ENCODE measurements at regions not wholly inside any gene's neighbourhood (a gene's known extent, or its start where the extent isn't known, plus 50 kb on each side); places are given as distances from the start of the nearest gene placed in this dataset.

GRCh38 chr9:109590966-109591365 lies 92.9 kb upstream of the PTPN3 start:
- Histone ChIP-seq H3K36me3 (ENCODE audit: control insufficient read depth, insufficient read depth, low read length) (no peaks in the 10 kb centered on the region), H3K4me1 (replicated peaks in 1 of 2; ENCODE audit: control insufficient read depth in 2 of 2, insufficient read depth in 2 of 2, low read length in 2 of 2) (no peaks in the 10 kb centered on the region), H3K27me3 (ENCODE audit: control insufficient read depth in 2 of 2, insufficient read depth in 2 of 2, low read length in 2 of 2) (no peaks in the 10 kb centered on the region), H3K9me1 (ENCODE audit: control insufficient read depth, insufficient read depth, low read length) (no peaks in the 10 kb centered on the region), H3K4me3 (no peak overlapping the region), H2AFZ (ENCODE audit: low read depth, low read length) (no peak overlapping the region), H3K27ac (ENCODE audit: extremely low read depth, low read depth, low read length) (no peak overlapping the region), H3K9me3 (replicated peaks; ENCODE audit: control insufficient read depth, insufficient read depth, low read depth, low read length) (no peaks in the 10 kb centered on the region), H3K4me2 (ENCODE audit: insufficient read depth, low read length) (no peak overlapping the region), H3K79me2 (ENCODE audit: control insufficient read depth, insufficient read depth, low read length) (no peaks in the 10 kb centered on the region), H3K9ac (ENCODE audit: insufficient read depth in 1 of 2, low read depth in 2 of 2, low read length in 2 of 2) (no peak overlapping the region), H4K20me1 (replicated peaks; ENCODE audit: control insufficient read depth, insufficient read depth, low read length) (no peaks in the 10 kb centered on the region)
- ATAC-seq (no peak), DNase-seq (ENCODE audit: extremely low read depth in 1 of 4, low spot score in 3 of 4) (no peak), FAIRE-seq (no peak)
- intact Hi-C loops (cut with micrococcal nuclease) (no loop called here), in situ Hi-C loops (cut with MboI) (loop anchor here (25.0 kb wide), 1 partner anchor 571 kb away; no protein-coding TSS in a partner anchor)
- ChIA-PET CTCF (ENCODE audit: low intra/inter-chr PET ratio) (no interaction called here), POLR2A (interaction anchor here (0.6 kb wide), 1 partner anchor 35 kb away, joined by 3 read pairs; no protein-coding TSS in a partner anchor)
- WGBS (ENCODE audit: insufficient coverage, low coverage, missing lambda C conversion rate), result 0% methylated on average over 5 of the region's 5 CpGs
- no TSS peak for BruUV-seq (replicated peaks)
- TF ChIP-seq FOXA3 (CRISPR knock-in tag; conservative IDR thresholded peaks at IDR 0.05 in 1 of 2, IDR thresholded peaks at IDR 0.05 in 1 of 2) (no peak), RBM17 (IDR thresholded peaks at IDR 0.05; ENCODE audit: borderline replicate concordance, low read depth, low read length) (no peak), NKRF (IDR thresholded peaks at IDR 0.05; ENCODE audit: borderline replicate concordance) (no peak), HOMEZ (CRISPR knock-in tag; IDR thresholded peaks at IDR 0.05) (no peak), BACH1 (tag; IDR thresholded peaks at IDR 0.05) (no peak), STAT5B (CRISPR knock-in tag; IDR thresholded peaks at IDR 0.05) (no peak), CBX2 (IDR thresholded peaks at IDR 0.05; ENCODE audit: insufficient read depth, low read length, poor library complexity, severe bottlenecking) (no peak)
